GM12864 (cell line): ENCODE measurements at regions not wholly inside any gene's neighbourhood (a gene's known extent, or its start where the extent isn't known, plus 50 kb on each side); places are given as distances from the start of the nearest gene placed in this dataset.

Experiments used
- DNase-seq: peaks from one replicate; pipeline ENCODE4 v3.0.0-alpha.2; 2011; ENCODE audit warnings: low read depth
- H3K4me3 ChIP-seq: 2 replicates; pipeline ENCODE4 v1.5.1; 2011; ENCODE audit warnings: mild to moderate bottlenecking, low read depth, low read length, control low read depth
- TF ChIP-seq, protein P1 (sequence below): IDR thresholded peaks from 2 replicates; pipeline ENCODE4 v1.5.1; 2011; ENCODE audit warnings: low read depth, mild to moderate bottlenecking, moderate library complexity, low read length, control low read depth, inconsistent platforms; ENCODE audit errors: missing control alignments

DNA sequence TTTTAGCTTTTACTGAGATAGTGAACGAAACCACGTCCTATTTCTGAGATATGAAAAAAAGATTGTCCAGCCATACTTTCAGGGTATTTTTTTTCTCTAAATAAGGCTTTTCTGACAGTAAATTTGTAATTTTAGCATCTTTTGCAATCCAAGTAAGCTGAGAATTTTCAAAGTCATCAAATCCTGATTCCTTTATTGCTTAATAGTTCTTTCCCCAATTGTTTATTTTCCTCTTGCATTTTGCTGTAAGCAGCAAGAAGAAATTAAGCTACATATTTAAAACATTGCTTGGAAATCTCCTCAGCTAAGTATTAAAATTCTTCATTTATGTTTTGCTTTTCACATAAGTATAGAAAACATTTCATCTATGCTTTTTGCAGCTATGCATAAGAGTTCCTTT is 493.3 kb upstream of the CCDC179 start:
- DNase-seq: no peak
- TF ChIP-seq, protein P1, sequence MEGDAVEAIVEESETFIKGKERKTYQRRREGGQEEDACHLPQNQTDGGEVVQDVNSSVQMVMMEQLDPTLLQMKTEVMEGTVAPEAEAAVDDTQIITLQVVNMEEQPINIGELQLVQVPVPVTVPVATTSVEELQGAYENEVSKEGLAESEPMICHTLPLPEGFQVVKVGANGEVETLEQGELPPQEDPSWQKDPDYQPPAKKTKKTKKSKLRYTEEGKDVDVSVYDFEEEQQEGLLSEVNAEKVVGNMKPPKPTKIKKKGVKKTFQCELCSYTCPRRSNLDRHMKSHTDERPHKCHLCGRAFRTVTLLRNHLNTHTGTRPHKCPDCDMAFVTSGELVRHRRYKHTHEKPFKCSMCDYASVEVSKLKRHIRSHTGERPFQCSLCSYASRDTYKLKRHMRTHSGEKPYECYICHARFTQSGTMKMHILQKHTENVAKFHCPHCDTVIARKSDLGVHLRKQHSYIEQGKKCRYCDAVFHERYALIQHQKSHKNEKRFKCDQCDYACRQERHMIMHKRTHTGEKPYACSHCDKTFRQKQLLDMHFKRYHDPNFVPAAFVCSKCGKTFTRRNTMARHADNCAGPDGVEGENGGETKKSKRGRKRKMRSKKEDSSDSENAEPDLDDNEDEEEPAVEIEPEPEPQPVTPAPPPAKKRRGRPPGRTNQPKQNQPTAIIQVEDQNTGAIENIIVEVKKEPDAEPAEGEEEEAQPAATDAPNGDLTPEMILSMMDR: no peak
- no peak overlapping the region for H3K4me3 ChIP-seq

DNA sequence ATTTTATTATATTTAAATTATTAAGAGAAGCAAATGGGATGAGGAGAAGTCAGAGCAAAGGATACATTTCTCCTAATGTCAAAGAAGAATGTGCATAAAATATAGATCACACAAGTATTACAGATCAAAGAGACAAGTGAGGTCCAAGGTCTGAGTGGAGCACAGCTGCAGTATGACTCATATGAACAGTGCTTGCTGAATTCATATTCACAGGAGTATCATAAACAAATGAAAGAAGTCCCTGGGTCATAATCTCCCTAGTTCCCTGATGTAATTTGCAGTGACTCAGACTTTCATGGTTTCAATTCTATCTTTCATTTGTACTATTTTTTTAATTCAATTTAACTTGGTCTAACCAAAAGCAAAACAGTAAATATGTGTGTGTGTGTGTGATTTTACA is 499.0 kb upstream of the CCDC179 start:
- TF ChIP-seq, protein P1: no peak
- DNase-seq: no peak
- H3K4me3 ChIP-seq: no peak overlapping the region

- DNase-seq: no peak
- TF ChIP-seq, protein P1: no peak
- H3K4me3 ChIP-seq: no peak overlapping the region
Observed at GRCh38 chr11:23364076-23364475, 503.8 kb upstream of the CCDC179 start.

DNA sequence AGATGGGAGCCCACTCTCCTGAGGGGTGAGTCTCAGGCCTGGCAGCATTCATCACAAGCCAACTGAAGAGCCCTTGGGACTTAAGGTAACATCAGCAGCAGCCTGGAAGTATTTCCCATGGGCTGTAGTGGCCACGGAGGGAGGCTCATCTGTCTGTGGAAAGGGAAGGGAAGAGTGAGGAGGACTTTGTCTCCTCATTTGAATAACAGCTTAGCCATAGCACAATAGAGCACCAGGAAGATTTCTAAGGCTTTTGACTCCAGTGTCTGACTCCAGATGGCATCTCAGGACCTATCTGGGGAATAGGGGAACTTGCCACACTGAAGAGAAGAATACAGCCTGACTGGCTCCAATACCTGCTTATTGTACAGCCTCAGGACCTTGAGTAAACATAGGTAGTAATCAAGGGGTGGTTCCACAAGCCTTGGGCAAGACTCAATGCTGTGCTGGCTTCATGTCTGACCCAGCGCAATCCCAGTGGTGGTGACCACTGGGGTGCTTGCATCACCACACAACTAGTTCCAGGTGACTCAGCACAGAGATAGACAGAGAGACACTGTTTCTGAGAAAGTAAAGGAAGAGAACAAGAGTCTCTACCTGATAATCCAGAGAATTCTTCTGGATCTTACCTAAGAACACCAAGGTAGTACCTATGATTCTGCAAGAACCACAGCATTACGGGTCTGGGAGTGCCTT is 510.5 kb upstream of the CCDC179 start:
- H3K4me3 ChIP-seq: no peak overlapping the region
- TF ChIP-seq, protein P1: no peak
- no peak for DNase-seq

DNA sequence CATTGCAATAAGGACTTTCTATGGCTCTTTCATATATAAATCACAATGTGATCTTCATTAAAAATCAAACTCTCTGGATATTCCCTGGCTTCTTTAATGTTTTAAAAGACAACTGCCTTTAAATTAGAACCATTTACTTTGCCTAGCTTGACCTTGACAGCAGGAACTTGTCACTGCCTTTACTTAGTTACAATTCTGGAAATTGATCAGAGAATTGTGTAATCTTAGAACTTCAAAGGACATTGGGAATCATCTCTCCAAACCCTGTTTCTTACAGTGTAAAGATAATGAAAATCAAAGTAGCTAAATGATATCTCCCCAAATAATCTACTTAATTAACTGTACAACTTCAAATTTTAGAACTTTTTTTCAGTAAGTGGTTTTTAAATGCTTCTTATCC is 517.6 kb upstream of the CCDC179 start:
- TF ChIP-seq, protein P1: no peak
- no peak overlapping the region for H3K4me3 ChIP-seq
- no peak for DNase-seq

GRCh38 chr11:23391031-23391430 is 530.8 kb upstream of the CCDC179 start:
- H3K4me3 ChIP-seq: no peak overlapping the region
- no peak for DNase-seq
- TF ChIP-seq, protein P1: no peak

- DNase-seq: no peak
- H3K4me3 ChIP-seq: no peak overlapping the region
- TF ChIP-seq, protein P1: no peak
Observed at GRCh38 chr11:23398052-23398451, 537.8 kb upstream of the CCDC179 start.
